Right lobe of liver (tissue), 6 donors: ENCODE measurements at regions not wholly inside any gene's neighbourhood (a gene's known extent, or its start where the extent isn't known, plus 50 kb on each side); places are given as distances from the start of the nearest gene placed in this dataset.
"Not testable (repeated sequence)": the region's sequence is repeated elsewhere in the genome, so short reads cannot be mapped to it uniquely, and the experiment has no call there.

ENCODE experiments used
- ATAC-seq, 4 donors: fragments of 200-7000 bp; cut with Tn5 transposase; one replicate each; pipeline ENCODE4 v1.9.1; 2020; ENCODE audit warnings: mild to moderate bottlenecking in 4 of 4, moderate library complexity in 4 of 4
- DNase-seq, 3 donors: peaks; one replicate each; pipeline ENCODE4 v3.0.0-alpha.2; 2020
- H3K27ac ChIP-seq, 3 donors: fragments of 200-600 bp; one replicate each; pipeline ENCODE4 v1.8.0; 2022
- H3K27me3 ChIP-seq, 2 donors: fragments of 200-600 bp; one replicate each; pipeline ENCODE4 v1.8.0; 2022
- H3K36me3 ChIP-seq, 4 donors: fragments of 200-600 bp; sonication (generic) in 1 of 4; one replicate each; pipeline versions ENCODE4 v1.5.1 to v1.8.0; 2017 to 2022; ENCODE audit warnings: control low read depth in 1 of 4
- H3K4me1 ChIP-seq, 4 donors: fragments of 200-600 bp; sonication (generic) in 1 of 4; one replicate each; pipeline versions ENCODE4 v1.5.1 to v1.8.0; 2017 to 2022; ENCODE audit warnings: control low read depth in 1 of 4
- H3K4me3 ChIP-seq, 3 donors: fragments of 200-600 bp; one replicate each; pipeline ENCODE4 v1.8.0; 2022
- H3K9me3 ChIP-seq, 4 donors: fragments of 200-600 bp; sonication (generic) in 1 of 4; one replicate each; pipeline versions ENCODE4 v1.5.1 to v1.8.0; 2017 to 2022; ENCODE audit warnings: control low read depth in 1 of 4
- CTCF ChIP-seq, 4 donors: fragments of 200-600 bp in 3 of 4; fragments of 450-650 bp in 1 of 4; IDR thresholded peaks; one replicate each; pipeline versions ENCODE4 v1.5.1 to v1.8.0; 2016 to 2022; ENCODE audit warnings: antibody characterized with exemption in 4 of 4, mild to moderate bottlenecking in 2 of 4
- POLR2A ChIP-seq: fragments of 450-650 bp; IDR thresholded peaks from one replicate; pipeline ENCODE4 v1.6.1; 2017; ENCODE audit warnings: antibody characterized with exemption, mild to moderate bottlenecking
- WGBS: methylation state at CpG from one replicate; pipeline ENCODE4 v1.1.6; 2018; ENCODE audit warnings: low coverage, low lambda C conversion rate; ENCODE audit not compliant: insufficient coverage; ENCODE audit errors: missing lambda C conversion rate; 5-methylcytosine and 5-hydroxymethylcytosine counted together
- intact Hi-C, 2 donors: fragments of 100-400 bp; cut with DNase I; formaldehyde crosslinking; loops; one replicate each; pipeline versions ENCODE4 v1.11.2 to v1.14.1; 2022
- donor health status: DM: no; HTN: yes; CAD: no.
- donor health status: DM: no; HTN: no; CAD: no.
- donor health status: DM: no; HTN: no; CAD: no.
- donor health status: DM: no; HTN: yes; CAD: no.
- donor health status: DM: no; HTN: yes; CAD: no.

- ATAC-seq (no peak), DNase-seq (no peak)
- Histone ChIP-seq H3K4me3 (no peak overlapping the region), H3K27ac (no peak overlapping the region), H3K27me3 (no peaks in the 10 kb centered on the region), H3K9me3 (no peaks in the 10 kb centered on the region), H3K36me3 (no peaks in the 10 kb centered on the region), H3K4me1 (no peaks in the 10 kb centered on the region)
- intact Hi-C loops, result no loop called here
- 92% methylated on average over 3 of the region's 55 CpGs for WGBS
- TF ChIP-seq POLR2A, result no peak
- TF ChIP-seq CTCF (IDR thresholded peaks at IDR 0.05), result no peak
Observed at GRCh38 chrX:35499071-35499862, 298.9 kb upstream of the MAGEB16 start.

GRCh38 chrX:35507701-35508100 is 290.4 kb upstream of the MAGEB16 start:
- no peak overlapping the region for H3K4me3 ChIP-seq
- no peak for ATAC-seq
- no peaks in the 10 kb centered on the region for H3K9me3 ChIP-seq
- TF ChIP-seq CTCF (IDR thresholded peaks at IDR 0.05) (no peak), POLR2A (no peak)
- no peaks in the 10 kb centered on the region for H3K27me3 ChIP-seq
- H3K4me1 ChIP-seq, result peaks cover 0 to 2% (median 0%) of the 10 kb centered on the region in 4 donors
- no peak for DNase-seq
- H3K27ac ChIP-seq, result no peak overlapping the region
- whole genome bisulfite sequencing, result 47% methylated on average over 3 of the region's 3 CpGs
- intact Hi-C loops, result no loop called here
- H3K36me3 ChIP-seq, result no peaks in the 10 kb centered on the region

GRCh38 chrX:35548003-35548402 is 250.1 kb upstream of the MAGEB16 start:
- intact Hi-C loops, H3K4me1 ChIP-seq, H3K36me3 ChIP-seq, H3K27me3 ChIP-seq, DNase-seq, H3K27ac ChIP-seq, H3K4me3 ChIP-seq, ATAC-seq, H3K9me3 ChIP-seq: not testable (repeated sequence)
- 42% methylated on average over 3 of the region's 8 CpGs for WGBS

GRCh38 chrX:35557916-35558315 is 240.2 kb upstream of the MAGEB16 start:
- Histone ChIP-seq H3K27ac (no peak overlapping the region), H3K9me3 (no peaks in the 10 kb centered on the region), H3K4me1 (no peaks in the 10 kb centered on the region), H3K4me3 (no peak overlapping the region), H3K36me3 (no peaks in the 10 kb centered on the region), H3K27me3 (no peaks in the 10 kb centered on the region)
- DNase-seq (no peak), ATAC-seq (no peak)
- no peak for TF ChIP-seq CTCF (IDR thresholded peaks at IDR 0.05)
- no peak for TF ChIP-seq POLR2A
- 27% methylated on average over 1 of the region's 1 CpG for WGBS
- intact Hi-C loops, result no loop called here

GRCh38 chrX:35561985-35562384 is 236.2 kb upstream of the MAGEB16 start:
- 0% methylated on average over 1 of the region's 1 CpG for WGBS
- TF ChIP-seq CTCF (IDR thresholded peaks at IDR 0.05) (no peak), POLR2A (no peak)
- H3K27ac ChIP-seq, result no peak overlapping the region
- intact Hi-C loops, result no loop called here
- H3K4me1 ChIP-seq, result no peaks in the 10 kb centered on the region
- no peaks in the 10 kb centered on the region for H3K27me3 ChIP-seq
- H3K36me3 ChIP-seq, result no peaks in the 10 kb centered on the region
- H3K9me3 ChIP-seq, result no peaks in the 10 kb centered on the region
- H3K4me3 ChIP-seq, result no peak overlapping the region
- no peak for ATAC-seq
- no peak for DNase-seq
